ENCODE measurements at regions not wholly inside any gene's neighbourhood (a gene's known extent, or its start where the extent isn't known, plus 50 kb on each side); places are given as distances from the start of the nearest gene placed in this dataset.

- TF ChIP-seq CTCF (IDR thresholded peaks at IDR 0.05) (no peak), POLR2AphosphoS5 (IDR thresholded peaks at IDR 0.05) (no peak), POLR2A (IDR thresholded peaks at IDR 0.05) (no peak)
Observed at GRCh38 chr13:91097269-91097668, 250.2 kb upstream of the MIR17HG start.
